HG02798 (cell line): ENCODE measurements at regions not wholly inside any gene's neighbourhood (a gene's known extent, or its start where the extent isn't known, plus 50 kb on each side); places are given as distances from the start of the nearest gene placed in this dataset.

ENCODE experiments used
- ATAC-seq: cut with Tn5 transposase; IDR thresholded peaks from one replicate; pipeline ENCODE4 v1.9.1; 2021; ENCODE audit warnings: mild to moderate bottlenecking; ENCODE audit not compliant: unreplicated experiment, poor library complexity

DNA sequence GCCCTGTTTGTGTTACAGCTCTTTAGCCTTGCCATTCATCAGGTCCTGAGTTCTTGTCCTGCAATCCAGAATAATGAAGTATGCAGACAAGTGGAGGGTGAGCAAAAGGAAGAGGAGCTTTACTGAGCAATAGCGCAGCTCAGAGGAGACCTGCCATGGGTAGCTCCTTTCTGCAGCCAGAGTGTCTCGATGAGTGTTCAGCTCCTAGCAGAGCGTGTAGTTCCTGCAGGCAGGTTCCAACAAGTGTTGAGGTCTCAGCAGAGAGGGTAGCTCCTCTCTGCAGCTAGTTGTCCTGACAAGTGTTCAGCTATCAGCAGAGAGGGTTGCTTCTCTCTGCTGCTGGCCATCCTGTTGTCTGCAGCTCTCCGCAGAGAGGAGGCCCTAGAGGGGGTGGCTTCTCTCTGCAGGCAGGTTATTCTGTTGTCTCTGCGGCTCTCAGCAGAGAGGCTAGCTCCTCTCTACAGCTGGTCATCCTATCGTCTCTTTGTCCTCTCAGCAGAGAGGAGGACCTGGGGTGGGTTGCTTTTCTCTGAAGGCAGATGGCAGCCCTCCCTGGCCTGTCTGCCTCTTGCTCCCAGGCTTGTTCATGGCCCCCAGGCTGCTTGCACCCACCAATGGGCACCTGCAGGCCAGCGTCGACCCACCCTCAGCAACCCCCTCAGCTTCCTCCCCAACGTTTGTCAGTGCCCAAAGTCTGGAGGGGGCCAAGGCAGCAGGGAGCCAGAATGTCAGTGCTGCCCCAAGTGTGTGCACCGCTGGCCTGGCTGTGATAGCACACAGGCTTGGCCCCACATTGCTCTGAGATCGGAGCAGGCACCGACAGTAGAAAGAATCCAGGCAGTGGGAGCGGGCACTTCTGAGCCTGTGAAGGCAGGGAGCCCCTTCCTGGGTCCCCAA lies 112.5 kb upstream of the RUNX3 start:
- ATAC-seq, result no peak

- no peak for ATAC-seq
Measured at GRCh38 chr1:25041916-25042315, 111.8 kb upstream of the RUNX3 start.

- ATAC-seq, result no peak
Measured at GRCh38 chr1:25040122-25040685, 110.1 kb upstream of the RUNX3 start.

GRCh38 chr1:25039229-25039628 lies 109.2 kb upstream of the RUNX3 start:
- ATAC-seq, result no peak

DNA sequence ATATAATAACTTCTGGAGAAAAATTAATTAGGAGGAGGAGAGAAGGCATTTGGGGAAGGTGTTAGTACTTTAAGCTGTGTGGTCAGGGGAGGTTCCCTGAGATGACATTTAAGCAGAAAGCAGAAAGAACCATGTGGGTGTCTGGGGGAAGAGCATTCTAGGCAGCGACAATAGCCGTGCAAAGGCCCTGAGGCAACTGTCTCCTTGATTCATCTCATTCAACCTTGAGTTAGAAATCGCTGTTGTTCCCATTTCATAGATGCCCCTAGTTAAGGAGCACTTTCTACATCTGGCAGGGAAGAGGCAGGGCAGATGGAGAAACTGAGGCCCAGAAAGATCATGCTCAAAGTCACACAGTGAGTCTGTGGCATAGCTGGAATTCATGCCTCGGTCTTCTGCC lies 108.6 kb upstream of the RUNX3 start:
- ATAC-seq, result no peak

DNA sequence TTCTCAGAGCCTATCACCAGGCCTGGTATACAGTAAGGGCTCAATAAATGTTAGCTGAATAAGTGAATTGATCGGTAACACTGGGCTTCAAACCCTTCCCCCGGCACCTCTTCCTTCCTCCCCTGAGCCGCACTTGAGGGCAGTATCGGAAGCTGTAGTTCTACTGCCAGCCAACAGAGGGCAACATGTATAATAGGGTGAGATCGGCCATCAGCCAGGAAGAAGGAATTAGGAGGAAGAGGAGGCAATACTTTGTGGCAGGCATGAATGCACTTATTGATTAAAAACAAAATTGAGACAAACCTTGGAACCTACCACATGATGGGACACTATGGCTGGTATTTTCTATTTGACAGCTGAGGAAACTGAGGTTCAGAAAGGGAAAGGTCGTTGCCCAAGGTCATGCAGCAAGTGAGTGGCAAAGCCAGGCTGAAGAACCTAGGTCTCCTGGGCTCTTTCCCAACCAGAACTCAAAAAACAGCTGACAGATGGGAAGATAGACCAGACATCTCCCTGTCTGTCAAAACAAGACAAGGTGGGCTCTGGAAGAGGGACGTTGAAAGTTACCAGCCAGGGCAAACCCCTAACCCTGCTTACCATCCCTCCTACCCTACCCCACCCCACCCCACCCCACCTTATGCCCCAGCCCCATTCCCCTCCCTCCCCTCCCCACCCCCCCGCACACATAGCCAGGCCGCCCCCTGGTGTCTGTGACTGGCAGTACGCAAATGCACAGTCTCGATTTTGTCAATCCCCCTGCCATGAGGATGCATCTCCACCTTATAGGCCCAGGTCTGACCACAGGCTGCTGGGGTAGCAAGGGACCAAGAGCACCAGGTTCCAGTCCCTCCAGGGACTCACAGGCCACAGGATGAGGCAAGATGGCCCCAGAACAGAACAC lies 107.3 kb upstream of the RUNX3 start:
- no peak for ATAC-seq

- no peak for ATAC-seq
Measured at GRCh38 chr1:25036117-25036546, 106.1 kb upstream of the RUNX3 start.

- ATAC-seq, result no peak
Measured at GRCh38 chr1:25035523-25036116, 105.5 kb upstream of the RUNX3 start.

DNA sequence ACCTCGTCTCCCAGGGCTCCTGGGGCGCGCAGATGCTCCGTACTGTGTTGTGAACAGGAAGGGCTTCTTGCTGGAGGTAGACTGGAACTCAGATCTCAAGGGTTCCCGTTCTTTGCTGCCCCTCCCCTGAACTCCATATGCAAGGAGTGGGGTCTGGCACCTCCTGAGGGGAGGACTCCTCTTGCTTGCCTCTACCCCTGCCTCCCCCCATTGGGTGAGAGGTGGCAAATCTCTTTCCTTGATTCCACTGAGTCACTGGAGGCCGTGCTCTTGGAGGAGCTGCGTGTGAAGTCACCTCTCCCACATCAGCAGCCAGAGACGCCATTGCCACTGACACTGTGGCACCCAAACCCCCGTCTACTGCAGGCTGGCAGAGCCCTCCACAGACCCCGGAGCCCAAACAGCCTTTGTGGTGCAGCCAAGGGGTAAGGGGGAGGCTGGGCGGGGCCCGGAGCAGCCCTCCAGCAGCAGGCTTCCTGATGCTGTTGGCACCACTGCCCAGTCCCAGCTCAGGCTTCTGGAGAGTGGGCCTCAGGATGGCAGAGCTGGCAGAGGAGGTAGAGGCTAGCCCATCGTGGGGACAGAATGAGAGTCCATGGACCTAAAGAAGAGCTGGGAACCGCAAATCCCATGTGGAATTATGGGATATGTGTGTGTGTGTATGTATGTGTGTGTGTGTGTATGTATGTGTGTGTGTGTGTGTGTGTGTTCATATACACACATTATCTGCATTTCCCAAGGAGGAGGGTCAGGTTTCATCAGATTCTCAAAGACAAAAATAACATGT lies 104.9 kb upstream of the RUNX3 start:
- ATAC-seq, result no peak

DNA sequence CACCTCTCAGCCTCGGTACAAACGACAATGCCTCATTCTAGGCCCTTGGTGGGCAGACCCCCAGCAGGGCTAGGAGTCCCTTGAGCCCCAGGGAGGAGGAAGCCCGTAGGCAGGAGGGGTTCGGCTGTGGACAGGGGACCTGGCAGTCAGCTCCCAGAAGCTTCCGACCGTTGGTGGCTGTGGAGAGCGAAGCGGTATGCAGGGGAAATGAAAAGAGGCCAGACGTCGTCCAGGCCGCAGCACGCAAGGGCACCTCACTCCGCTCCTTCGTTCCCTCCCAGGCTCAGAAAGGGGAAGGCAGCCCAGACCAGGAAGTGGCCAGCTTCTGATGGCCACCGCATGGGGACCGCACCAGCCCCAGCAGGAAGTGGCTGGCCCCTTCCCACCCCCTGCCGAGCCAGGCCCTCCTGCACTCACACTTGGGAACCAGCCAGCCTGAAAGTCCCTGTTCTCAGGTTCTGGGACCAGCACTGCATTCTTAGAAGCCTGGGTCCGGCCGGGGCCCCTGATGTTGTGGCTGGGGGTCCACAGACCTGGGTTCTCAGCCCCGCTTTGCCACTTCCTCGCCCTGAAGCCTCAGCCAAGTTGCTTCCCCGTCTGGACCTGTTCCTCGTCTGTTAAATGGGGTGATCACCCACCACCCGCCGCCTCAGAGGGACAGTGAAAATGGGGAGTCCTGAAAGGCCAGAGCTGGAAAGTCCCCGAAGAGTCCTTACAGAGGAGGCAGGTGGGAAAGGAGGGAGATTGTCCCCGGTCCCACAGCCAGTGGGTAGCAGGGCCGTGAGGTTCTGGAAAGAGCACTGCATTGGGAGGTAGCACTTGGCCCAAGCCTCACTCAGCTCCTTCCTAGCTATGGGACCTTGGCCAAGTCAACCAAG lies 104.0 kb upstream of the RUNX3 start:
- ATAC-seq, result no peak

GRCh38 chr1:25033030-25033827 lies 103.2 kb upstream of the RUNX3 start:
- ATAC-seq, result no peak

- peak; percentile 34 for ATAC-seq
Measured at GRCh38 chr1:25031966-25032667, 102.0 kb upstream of the RUNX3 start.

DNA sequence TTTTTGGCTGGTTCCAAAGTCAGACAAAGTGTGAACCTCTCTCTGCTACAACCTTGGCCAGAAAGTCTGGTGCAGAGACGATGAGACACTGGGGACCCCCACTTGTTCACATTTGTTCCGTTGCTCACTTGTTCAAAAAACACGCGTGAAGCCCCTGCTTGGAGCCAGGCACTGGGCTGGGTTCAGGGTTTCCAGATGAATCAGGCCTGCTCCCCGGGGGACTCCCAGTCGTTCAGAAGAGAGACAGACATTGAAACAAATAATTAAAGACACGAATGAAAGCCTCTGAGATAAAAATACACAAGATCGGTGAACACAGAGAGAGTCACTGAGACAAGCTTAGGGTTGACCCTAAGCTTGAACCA lies 101.5 kb upstream of the RUNX3 start:
- ATAC-seq, result peak; percentile 11

DNA sequence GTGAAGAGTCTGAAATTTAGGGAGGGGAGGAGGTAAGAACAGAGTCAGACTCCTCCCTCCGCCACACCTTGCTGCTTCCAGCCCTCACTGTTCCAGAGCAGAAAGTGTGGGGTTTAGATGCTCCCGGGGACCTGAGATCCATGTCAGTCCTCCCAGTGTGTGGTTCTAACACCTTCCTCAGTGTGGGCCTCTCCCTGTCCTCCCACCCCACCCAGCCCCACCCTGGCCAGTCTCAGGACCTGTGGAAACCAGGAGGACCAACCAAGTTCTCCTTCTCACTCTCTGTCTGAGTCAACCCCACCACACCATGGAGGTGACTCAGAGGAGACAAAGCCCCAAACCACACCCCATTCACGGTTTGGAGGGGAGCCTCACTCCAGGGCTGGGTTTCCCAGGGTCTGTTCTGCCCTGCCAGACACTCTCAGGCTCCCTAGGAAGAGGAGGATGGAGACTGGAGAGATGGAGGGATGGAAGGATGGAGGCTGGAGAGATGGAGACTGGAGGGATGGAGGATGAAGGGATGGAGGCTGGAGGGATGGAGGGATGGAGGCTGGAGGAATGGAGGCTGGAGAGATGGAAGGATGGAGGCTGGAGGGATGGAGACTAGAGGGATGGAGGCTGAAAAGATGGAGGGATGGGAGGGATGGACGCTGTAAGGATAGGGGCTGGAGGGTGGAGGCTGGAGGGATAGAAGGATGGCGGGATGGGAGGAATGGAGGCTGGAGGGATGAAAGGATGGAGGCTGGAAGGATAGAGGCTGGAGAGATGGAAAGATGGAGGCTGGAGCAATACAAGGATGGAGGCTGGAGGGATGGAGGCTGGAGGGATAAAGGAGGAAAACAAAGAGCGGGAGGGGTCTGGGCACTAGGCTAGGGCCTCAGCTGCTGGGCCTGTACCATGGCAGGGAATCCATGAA lies 100.9 kb upstream of the RUNX3 start:
- peak; percentile 42 for ATAC-seq

- ATAC-seq, result no peak
Measured at GRCh38 chr1:25030012-25030411, 99.9 kb upstream of the RUNX3 start.

DNA sequence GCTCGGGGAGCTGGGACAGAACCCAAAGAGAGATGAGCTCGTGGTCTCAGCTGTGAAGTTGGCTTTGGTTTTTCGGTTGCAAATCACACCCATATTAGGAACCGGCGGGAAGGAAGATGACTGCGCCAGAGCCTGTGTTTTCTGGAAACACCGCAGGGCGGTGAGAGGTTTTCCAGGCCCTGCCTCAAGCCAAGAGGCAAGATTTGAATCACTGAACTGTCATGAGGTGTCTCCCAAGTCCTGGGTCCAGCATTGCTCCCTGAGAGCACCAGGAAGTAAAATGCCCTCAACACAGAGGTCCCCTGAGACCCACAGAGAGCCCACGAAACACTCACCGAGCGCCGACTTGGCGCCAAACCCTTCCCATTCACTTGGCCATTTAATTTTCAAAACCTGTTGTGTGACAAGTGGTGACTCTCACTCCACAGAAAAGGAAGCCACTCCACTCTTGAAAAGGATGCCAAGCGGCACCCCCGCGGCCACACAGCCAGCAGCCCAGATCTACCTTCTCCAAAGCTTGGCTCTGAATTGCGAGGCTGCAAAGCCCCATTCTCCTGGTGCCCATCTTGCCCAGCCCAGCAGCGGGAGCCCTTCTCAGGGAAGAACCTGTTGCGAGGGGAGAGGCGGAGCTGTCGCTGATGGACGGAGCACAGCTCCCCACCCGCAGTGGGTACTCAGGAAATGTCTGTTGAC lies 99.0 kb upstream of the RUNX3 start:
- ATAC-seq, result no peak
